Effector CD4-positive, alpha-beta T cell (primary cell): ENCODE measurements at regions not wholly inside any gene's neighbourhood (a gene's known extent, or its start where the extent isn't known, plus 50 kb on each side); places are given as distances from the start of the nearest gene placed in this dataset.
A peak's percentile ranks its signal among the peaks of the same experiment; 100 is the strongest.

ENCODE experiments used
- DNase-seq: peaks from one replicate; pipeline ENCODE4 v3.0.0-alpha.2; 2020

- DNase-seq = no peak
These were observed 999.8 kb upstream of the TMEM132C start for GRCh38 chr12:127267128-127267527.

GRCh38 chr12:127268213-127268612, 998.8 kb upstream of the TMEM132C start:
- no peak for DNase-seq

- DNase-seq = no peak
These were observed 998.1 kb upstream of the TMEM132C start for GRCh38 chr12:127268706-127269425.

GRCh38 chr12:127270193-127270592, 996.8 kb upstream of the TMEM132C start:
- no peak for DNase-seq

GRCh38 chr12:127271776-127272175, 995.2 kb upstream of the TMEM132C start:
- DNase-seq = no peak

- DNase-seq = no peak
These were observed 994.1 kb upstream of the TMEM132C start for GRCh38 chr12:127272864-127273263.

- DNase-seq = no peak
These were observed 993.3 kb upstream of the TMEM132C start for GRCh38 chr12:127273626-127274025.

GRCh38 chr12:127275416-127275815, 991.6 kb upstream of the TMEM132C start:
- DNase-seq = no peak

- no peak for DNase-seq
These were observed 989.1 kb upstream of the TMEM132C start for GRCh38 chr12:127277882-127278281.

GRCh38 chr12:127278351-127278750, 988.6 kb upstream of the TMEM132C start:
- no peak for DNase-seq

GRCh38 chr12:127280393-127281275, 986.3 kb upstream of the TMEM132C start:
- peak; percentile 31 for DNase-seq

GRCh38 chr12:127282786-127283565, 984.0 kb upstream of the TMEM132C start:
- DNase-seq = no peak

- no peak for DNase-seq
These were observed 982.9 kb upstream of the TMEM132C start for GRCh38 chr12:127284021-127284420.

- DNase-seq = no peak
These were observed 982.0 kb upstream of the TMEM132C start for GRCh38 chr12:127284870-127285431.

GRCh38 chr12:127286281-127286680, 980.7 kb upstream of the TMEM132C start:
- DNase-seq = no peak

- no peak for DNase-seq
These were observed 979.7 kb upstream of the TMEM132C start for GRCh38 chr12:127287256-127287655.

GRCh38 chr12:127290251-127290650, 976.7 kb upstream of the TMEM132C start:
- no peak for DNase-seq

- DNase-seq = no peak
These were observed 974.2 kb upstream of the TMEM132C start for GRCh38 chr12:127292736-127293135.

- peak; percentile 7 for DNase-seq
These were observed 973.3 kb upstream of the TMEM132C start for GRCh38 chr12:127293507-127294310.

- DNase-seq = no peak
These were observed 972.2 kb upstream of the TMEM132C start for GRCh38 chr12:127294651-127295210.

GRCh38 chr12:127295630-127296029, 971.3 kb upstream of the TMEM132C start:
- DNase-seq = no peak

- no peak for DNase-seq
These were observed 970.4 kb upstream of the TMEM132C start for GRCh38 chr12:127296591-127296990.
